GM12891 (cell line): ENCODE measurements at regions not wholly inside any gene's neighbourhood (a gene's known extent, or its start where the extent isn't known, plus 50 kb on each side); places are given as distances from the start of the nearest gene placed in this dataset.

ENCODE experiments used
- DNase-seq: peaks from one replicate; pipeline ENCODE4 v3.0.0; 2011; ENCODE audit warnings: low spot score; ENCODE audit not compliant: insufficient read length
- FAIRE-seq: peaks from 2 replicates; lab custom pipeline; 2011; peaks lifted over from hg19 to GRCh38; lab: Jason Lieb, UNC
- PAX5 ChIP-seq: IDR thresholded peaks from 2 replicates; pipeline ENCODE4 v1.6.1; 2011; ENCODE audit warnings: low read length, moderate library complexity, mild to moderate bottlenecking; ENCODE audit not compliant: insufficient read depth, severe bottlenecking
- POLR2A ChIP-seq: IDR thresholded peaks from 2 replicates; pipeline ENCODE4 v1.6.1; 2011; ENCODE audit warnings: low read depth, low read length, control low read depth
- POLR2AphosphoS5 ChIP-seq: IDR thresholded peaks from 2 replicates; pipeline ENCODE4 v1.6.1; 2011; ENCODE audit warnings: low read depth, low read length, control low read depth
- POU2F2 ChIP-seq: IDR thresholded peaks from 2 replicates; pipeline ENCODE4 v1.6.1; 2011; ENCODE audit warnings: low read depth, mild to moderate bottlenecking, control low read depth, low read length, moderate library complexity
- SPI1 ChIP-seq: IDR thresholded peaks from 2 replicates; pipeline ENCODE4 v1.6.1; 2011; ENCODE audit warnings: low read depth, low read length, control low read depth
- TAF1 ChIP-seq: IDR thresholded peaks from 2 replicates; pipeline ENCODE4 v1.6.1; 2011; ENCODE audit warnings: low read depth, low read length, control low read depth

DNA sequence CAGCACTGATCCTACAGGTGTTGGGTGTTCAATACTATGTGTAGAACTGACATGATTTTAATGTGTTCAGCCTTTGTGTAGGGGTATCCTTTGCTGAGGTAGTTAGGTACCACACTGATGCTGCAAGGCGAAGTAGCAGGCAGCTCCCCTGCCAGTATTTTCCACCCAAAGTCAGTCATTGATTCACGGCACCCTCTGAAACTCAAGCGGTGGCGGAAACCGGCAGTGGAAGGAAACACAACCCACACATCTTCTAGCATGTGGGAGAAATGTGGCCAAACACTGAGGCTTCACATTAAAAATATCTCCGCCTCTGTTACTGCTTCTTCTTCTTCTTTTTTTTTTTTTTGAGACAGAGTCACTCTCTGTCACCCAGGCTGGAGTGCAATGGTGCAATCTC is 126.3 kb downstream of the AASDH start:
- TF ChIP-seq POLR2A (no peak), PAX5 (no peak), TAF1 (no peak), POU2F2 (no peak), POLR2AphosphoS5 (no peak), SPI1 (no peak)
- peak; percentile 57 for FAIRE-seq
- DNase-seq = no peak

- DNase-seq = no peak
- FAIRE-seq = no peak
- TF ChIP-seq SPI1 = no peak
- no peak for TF ChIP-seq TAF1
- no peak for TF ChIP-seq PAX5
- no peak for TF ChIP-seq POU2F2
- TF ChIP-seq POLR2A = no peak
- TF ChIP-seq POLR2AphosphoS5 = no peak
Observed at GRCh38 chr4:56260320-56260719, 127.0 kb downstream of the AASDH start.

DNA sequence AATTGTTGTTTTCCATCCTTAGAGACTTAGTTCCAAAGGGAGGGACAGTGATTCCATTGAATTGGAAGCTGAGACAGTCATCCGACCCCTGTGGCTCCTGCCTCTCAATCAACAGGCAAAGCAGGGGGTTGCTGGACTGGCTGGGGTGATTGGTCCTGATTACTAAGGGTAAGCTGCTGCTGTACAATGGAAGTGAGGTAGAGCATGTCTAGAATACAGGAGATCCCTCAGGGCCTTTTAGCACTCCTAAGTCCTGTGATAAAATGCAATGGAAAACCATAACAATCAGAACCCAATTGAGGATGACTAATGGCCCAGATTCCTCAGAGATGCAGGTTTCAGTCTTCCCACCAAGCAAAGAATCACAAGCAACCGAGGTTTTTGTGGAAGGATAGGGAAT is 127.6 kb downstream of the AASDH start:
- TF ChIP-seq PAX5 = no peak
- no peak for TF ChIP-seq POU2F2
- no peak for TF ChIP-seq SPI1
- no peak for TF ChIP-seq POLR2A
- no peak for TF ChIP-seq POLR2AphosphoS5
- TF ChIP-seq TAF1 = no peak

DNA sequence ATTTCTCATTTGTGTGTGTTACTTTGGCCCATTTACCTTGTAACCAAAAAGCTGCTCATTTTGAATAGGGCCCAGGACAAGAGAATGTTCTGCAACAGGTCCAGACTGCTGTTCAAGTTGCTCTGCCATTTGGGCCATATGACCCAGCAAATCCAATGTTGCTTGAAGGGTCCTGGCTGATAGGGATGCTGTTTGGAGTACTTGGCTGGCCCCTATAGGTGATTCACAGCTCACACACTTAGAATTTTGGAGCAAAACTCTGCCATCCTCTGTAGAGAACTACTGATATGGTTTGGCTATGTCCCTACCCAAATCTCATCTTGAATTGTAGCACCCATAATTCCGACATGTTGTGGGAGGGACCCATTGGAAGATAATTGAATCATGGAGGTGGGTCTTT is 131.5 kb downstream of the AASDH start:
- DNase-seq (no peak), FAIRE-seq (no peak)
- TF ChIP-seq POLR2A = no peak
- no peak for TF ChIP-seq TAF1
- TF ChIP-seq POLR2AphosphoS5 = no peak
- TF ChIP-seq SPI1 = no peak
- no peak for TF ChIP-seq PAX5

More for the DNA sequence above, 127.6 kb downstream of the AASDH start:
- FAIRE-seq (no peak), DNase-seq (no peak)

DNA sequence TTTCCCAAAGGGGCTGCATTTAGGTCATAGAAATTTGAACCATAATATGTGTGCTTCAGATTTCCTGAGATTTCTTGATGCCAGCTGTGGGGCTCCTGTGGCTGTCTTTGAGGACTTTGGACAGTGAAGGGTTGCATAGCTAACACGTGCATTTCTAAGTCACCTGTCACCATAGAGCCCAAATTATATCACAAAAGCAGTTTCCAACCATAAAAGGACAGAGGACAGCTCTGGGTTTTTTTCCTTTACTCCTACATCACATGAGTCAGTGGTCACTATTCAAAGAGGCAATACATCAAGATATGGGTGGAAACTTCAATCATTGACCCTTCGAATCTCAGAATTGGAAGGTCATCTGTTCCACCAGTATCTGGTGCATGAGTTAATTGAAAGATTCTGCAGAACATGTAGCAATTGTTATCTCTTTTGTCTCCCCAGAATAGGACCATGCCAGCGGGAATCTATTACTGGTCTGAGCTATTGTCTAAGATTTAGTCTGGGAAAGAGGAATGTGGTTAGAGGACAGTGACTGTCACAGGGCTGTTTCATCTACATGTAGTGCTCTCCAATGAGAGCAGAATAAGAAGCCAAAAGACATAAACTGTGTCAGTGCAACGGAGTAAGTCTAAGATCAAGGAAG is 133.5 kb downstream of the AASDH start:
- DNase-seq (no peak), FAIRE-seq (no peak)
- TF ChIP-seq PAX5 (no peak), SPI1 (no peak), TAF1 (no peak)

- DNase-seq (no peak), FAIRE-seq (no peak)
- no peak for TF ChIP-seq SPI1
- no peak for TF ChIP-seq POLR2AphosphoS5
- no peak for TF ChIP-seq POU2F2
- TF ChIP-seq PAX5 = no peak
- TF ChIP-seq TAF1 = no peak
- TF ChIP-seq POLR2A = no peak
Observed at GRCh38 chr4:56252561-56253152, 134.6 kb downstream of the AASDH start.

GRCh38 chr4:56251556-56251955 is 135.7 kb downstream of the AASDH start:
- TF ChIP-seq TAF1 (no peak), SPI1 (no peak), PAX5 (no peak), POU2F2 (no peak), POLR2AphosphoS5 (no peak), POLR2A (no peak)
- DNase-seq (no peak), FAIRE-seq (no peak)

- TF ChIP-seq POLR2A (no peak), POLR2AphosphoS5 (no peak), PAX5 (no peak)
- DNase-seq (no peak), FAIRE-seq (no peak)
Observed at GRCh38 chr4:56250776-56251175, 136.5 kb downstream of the AASDH start.

- DNase-seq (no peak), FAIRE-seq (no peak)
- no peak for TF ChIP-seq POLR2AphosphoS5
- TF ChIP-seq POU2F2 = no peak
- TF ChIP-seq SPI1 = no peak
- TF ChIP-seq POLR2A = no peak
- TF ChIP-seq TAF1 = no peak
- no peak for TF ChIP-seq PAX5
Observed at GRCh38 chr4:56247646-56248045, 139.6 kb downstream of the AASDH start.

DNA sequence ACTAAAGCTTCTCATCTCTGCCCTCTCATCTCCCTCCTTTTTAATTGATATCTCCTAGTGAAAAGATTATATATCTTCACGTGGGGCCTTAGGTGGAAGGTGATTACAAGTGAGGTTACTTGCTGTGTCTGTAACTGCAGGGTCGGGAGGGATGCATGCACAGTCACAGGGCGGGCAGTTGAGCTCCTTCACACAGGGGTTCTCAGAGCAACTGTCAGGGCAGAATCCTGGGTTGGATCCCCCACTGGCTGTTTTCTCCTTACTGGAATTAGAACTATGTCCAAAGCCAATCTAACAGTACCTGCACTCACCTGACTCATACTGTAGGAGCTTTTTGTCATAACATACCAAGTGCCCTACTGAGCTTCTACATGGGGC is 141.1 kb downstream of the AASDH start:
- TF ChIP-seq SPI1 (no peak), TAF1 (no peak), PAX5 (no peak), POLR2AphosphoS5 (no peak)
- FAIRE-seq (no peak), DNase-seq (no peak)
